HG03520 (cell line): ENCODE measurements at regions not wholly inside any gene's neighbourhood (a gene's known extent, or its start where the extent isn't known, plus 50 kb on each side); places are given as distances from the start of the nearest gene placed in this dataset.
"Not testable (repeated sequence)": the region's sequence is repeated elsewhere in the genome, so short reads cannot be mapped to it uniquely, and the experiment has no call there.

Experiments
- ATAC-seq: cut with Tn5 transposase; IDR thresholded peaks from one replicate; pipeline ENCODE4 v1.9.1; 2021; ENCODE audit warnings: mild to moderate bottlenecking, moderate library complexity; ENCODE audit not compliant: unreplicated experiment

- no peak for ATAC-seq
Observed at GRCh38 chr16:61014869-61015268, 1021.4 kb downstream of the CDH8 start.

GRCh38 chr16:61007694-61008093, 1028.5 kb downstream of the CDH8 start:
- ATAC-seq, result no peak

- no peak for ATAC-seq
Observed at GRCh38 chr16:61005952-61006351, 1030.3 kb downstream of the CDH8 start.

- no peak for ATAC-seq
Observed at GRCh38 chr16:61002479-61003204, 1033.6 kb downstream of the CDH8 start.

GRCh38 chr16:60991886-60992285, 1044.4 kb downstream of the CDH8 start:
- ATAC-seq, result no peak

GRCh38 chr16:60989592-60989991, 1046.6 kb downstream of the CDH8 start:
- no peak for ATAC-seq

DNA sequence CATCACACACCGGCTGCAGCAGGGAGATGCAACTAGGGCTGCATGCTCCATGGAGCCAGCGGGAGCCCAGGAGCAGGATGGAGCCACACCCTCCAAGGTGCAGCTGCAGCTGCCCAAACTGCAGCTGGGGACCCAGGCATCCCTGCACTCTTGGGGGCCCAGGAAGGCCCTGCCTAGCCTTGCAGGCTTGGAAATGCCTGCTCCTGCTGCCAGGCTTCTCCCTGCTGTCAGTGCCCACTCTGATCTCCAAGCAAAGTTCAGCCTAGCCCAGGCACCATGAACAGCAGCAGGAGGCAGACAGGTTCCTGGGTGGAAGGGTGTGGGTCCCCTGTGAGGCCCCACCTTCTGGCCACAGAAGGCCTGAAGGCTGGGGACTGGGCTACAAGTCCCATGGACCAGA, 1057.1 kb downstream of the CDH8 start:
- no peak for ATAC-seq

DNA sequence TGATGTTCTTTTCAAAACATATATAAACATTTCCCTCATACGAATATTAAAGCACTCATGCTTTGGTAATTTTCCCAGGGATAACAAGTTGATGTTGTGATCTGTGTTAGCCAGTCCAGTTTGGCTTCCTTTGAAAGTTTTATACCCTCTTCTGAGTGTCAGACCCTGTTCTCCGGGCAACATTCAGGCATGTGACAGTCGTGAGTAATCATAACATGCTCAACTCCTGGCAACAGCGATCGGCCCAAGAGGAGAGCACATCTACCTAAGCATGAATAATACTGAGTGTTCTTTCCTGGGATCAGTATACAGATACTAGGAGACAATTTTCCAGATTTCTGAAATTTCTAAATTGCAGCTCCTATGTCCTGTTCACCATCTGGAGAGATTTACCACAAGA, 1086.4 kb downstream of the CDH8 start:
- ATAC-seq, result no peak

GRCh38 chr16:60945225-60945624, 1091.0 kb downstream of the CDH8 start:
- no peak for ATAC-seq

- not testable (repeated sequence) for ATAC-seq
Observed at GRCh38 chr16:60936189-60936588, 1100.0 kb downstream of the CDH8 start.

GRCh38 chr16:60932600-60932999, 1103.6 kb downstream of the CDH8 start:
- no peak for ATAC-seq

- ATAC-seq, result no peak
Observed at GRCh38 chr16:60930291-60930690, 1105.9 kb downstream of the CDH8 start.

DNA sequence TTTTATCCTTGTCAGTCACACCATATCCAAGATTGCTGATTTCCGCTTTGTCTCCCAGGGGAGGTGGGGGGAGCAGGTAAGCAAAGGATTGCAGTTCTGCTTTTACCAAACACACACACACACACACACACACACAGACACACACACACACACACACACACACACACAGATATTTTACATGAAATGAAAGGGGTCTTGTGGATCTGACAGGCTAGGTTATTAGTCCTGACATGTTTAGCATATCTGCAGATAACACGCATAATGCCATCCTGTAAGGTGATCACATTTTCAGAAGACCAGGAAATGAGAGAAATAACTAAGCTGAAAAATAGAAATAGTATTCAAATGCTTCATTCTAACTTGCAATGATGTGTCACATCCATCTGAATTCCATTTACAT, 1113.3 kb downstream of the CDH8 start:
- no peak for ATAC-seq

DNA sequence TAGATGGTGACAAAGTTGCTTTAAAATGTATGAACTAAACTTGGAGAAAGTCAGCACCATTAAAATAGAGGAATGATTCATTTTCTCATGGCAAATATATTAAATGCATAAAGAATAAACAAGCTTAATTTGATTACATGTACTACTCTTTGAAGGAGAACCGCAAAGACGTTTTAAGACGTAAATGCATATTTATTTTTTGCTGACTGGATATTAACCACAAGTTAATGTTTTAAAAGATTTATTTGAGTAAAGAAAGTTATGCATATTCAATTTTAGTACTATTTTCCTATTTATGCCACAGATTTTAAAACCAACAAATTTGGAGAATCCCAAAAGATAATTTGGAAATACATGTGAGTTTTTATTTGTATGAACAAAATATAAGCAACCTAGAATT, 1121.9 kb downstream of the CDH8 start:
- ATAC-seq, result no peak

- ATAC-seq, result no peak
Observed at GRCh38 chr16:60907645-60908044, 1128.6 kb downstream of the CDH8 start.

- no peak for ATAC-seq
Observed at GRCh38 chr16:60905811-60906210, 1130.4 kb downstream of the CDH8 start.

GRCh38 chr16:60902114-60902513, 1134.1 kb downstream of the CDH8 start:
- no peak for ATAC-seq

DNA sequence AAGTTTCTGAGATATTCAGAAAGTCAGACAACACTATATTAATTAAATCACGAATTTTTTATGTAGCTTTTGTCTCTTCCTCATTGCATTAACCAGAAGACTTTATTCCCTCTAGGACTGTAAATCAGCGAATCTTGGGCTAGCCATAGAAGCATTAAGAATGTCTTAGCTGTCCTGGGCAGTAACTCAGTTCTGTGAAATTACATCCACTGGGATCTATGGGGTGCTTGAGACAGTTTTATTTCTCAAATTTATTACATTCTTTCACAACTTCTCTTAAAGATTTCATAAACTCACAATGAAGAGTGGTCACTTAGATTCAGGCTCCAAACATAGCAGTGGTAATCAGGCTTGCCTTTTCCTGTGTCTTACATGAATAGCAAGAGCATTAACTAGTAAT, 1153.4 kb downstream of the CDH8 start:
- no peak for ATAC-seq

GRCh38 chr16:60852635-60853034, 1183.6 kb downstream of the CDH8 start:
- no peak for ATAC-seq

DNA sequence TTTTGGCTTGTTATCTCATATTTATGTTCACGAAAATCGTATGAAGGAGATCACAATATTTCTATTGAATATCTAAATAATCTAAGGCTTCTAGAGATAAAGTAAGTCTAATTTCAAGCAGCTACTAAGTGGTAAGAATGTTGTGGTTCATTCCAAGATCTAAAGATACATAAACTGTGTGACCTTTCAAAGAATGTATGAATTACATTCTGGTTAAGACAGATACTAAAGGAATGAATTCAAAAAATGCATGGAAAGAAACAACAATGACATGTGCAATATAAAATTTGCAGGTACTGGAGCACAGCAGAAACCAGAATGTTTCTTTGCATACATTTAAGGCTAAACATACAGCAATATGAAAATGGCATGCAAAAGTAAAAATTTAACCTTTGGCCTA, 1214.6 kb downstream of the CDH8 start:
- no peak for ATAC-seq

- ATAC-seq, result no peak
Observed at GRCh38 chr16:60820361-60820760, 1215.9 kb downstream of the CDH8 start.

DNA sequence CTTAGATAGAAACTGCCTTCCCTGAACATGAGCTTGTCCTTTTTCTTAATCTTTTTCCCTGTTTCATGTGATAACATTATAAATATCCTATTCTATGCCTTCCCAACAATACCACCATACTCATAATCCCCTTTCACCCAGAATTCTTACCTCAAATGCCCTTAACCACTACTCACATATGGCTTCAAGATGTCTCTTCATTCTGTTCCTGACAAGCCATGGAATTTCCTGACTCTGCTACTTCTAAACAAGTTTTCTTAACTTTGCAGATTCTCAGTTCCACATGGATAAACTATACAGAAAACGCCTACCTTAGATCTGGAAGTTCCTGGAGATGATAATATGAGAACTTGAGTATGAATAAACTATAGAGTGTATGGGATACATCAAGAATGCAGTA, 1217.8 kb downstream of the CDH8 start:
- ATAC-seq, result no peak

DNA sequence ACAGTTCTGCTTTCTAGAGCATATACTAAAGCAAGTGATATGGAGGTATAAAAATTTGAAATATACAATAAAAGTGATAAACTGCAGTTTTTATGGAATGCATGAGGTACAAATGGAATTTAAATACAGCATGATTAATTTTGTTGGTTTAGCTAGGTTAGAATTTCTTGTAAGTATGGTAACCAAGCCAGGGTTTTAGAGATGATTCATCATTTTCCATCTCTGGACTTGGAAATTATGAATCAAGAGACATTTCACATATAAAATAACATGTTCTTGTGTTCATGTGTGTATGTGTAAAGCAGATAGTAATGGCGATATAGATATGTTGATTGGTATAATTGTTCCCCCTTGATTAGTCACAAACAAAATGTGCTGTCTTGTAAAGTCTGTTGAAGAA, 1219.8 kb downstream of the CDH8 start:
- no peak for ATAC-seq
